Hematopoietic multipotent progenitor cell treated with erythropoietin and hydrocortisone succinate and interleukin-3 and kit ligand, for 4 days (in vitro differentiated cells): ENCODE measurements at regions not wholly inside any gene's neighbourhood (a gene's known extent, or its start where the extent isn't known, plus 50 kb on each side); places are given as distances from the start of the nearest gene placed in this dataset.
"Not testable (repeated sequence)": the region's sequence is repeated elsewhere in the genome, so short reads cannot be mapped to it uniquely, and the experiment has no call there.

Experiments
- DNase-seq: peaks from one replicate; pipeline ENCODE4 v3.0.0-alpha.2; 2015

DNA sequence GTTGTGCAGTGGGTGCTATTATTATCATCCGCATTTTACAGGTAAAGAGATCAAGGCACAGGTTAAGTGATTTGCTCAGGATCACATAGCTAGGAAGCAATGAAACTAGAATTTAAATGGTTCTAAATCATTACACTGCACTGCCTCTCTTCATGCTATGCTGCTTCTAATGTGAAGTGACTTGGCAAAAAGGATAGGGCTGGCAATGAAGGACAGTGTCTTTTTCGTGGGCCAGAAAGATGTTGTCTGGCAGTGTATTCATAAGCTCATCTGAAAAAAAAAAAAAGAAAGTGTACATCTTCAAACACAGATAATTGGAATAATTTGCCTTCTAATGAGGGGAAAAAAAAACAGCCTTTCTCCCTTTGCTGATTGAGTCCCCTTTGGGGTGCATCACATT is 132.2 kb upstream of the FUNDC1 start:
- DNase-seq, result no peak

DNA sequence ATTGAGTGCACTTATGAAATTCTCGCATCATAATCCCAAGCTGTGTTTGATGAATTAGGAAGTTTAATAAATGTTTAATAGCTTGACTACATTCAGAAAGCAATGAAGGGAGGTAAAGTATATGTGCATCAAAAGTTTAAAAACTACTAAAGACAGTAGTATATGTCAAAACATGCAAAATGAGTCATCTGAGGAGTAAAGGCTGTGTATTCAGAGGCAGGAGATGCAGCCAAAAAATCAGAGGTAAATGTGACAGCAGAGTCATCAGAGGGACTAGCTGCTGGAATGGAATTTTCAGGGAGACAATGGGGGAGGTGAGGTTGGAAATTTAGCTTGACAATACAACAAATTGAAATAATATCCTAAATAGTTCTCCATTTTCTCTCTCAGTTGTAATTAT is 127.0 kb upstream of the FUNDC1 start:
- DNase-seq, result no peak

DNA sequence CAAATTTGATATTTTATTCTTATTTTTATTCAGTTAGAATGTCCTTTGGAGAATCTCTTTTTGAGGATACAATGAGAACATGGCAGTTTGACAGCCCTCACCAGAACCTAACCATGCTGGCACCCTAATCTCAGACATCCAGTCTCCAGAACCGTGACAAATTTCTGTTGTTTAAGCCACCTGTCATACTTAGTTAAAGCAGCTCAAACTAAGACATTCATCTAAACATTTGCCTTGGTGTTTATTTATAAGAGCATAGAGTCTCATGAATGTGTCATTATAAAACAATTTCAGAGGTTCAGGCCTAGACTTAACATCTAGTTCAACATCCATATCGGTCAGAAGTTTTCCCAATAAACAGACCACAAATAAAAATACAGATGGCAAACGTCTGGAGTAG is 125.1 kb upstream of the FUNDC1 start:
- no peak for DNase-seq

DNA sequence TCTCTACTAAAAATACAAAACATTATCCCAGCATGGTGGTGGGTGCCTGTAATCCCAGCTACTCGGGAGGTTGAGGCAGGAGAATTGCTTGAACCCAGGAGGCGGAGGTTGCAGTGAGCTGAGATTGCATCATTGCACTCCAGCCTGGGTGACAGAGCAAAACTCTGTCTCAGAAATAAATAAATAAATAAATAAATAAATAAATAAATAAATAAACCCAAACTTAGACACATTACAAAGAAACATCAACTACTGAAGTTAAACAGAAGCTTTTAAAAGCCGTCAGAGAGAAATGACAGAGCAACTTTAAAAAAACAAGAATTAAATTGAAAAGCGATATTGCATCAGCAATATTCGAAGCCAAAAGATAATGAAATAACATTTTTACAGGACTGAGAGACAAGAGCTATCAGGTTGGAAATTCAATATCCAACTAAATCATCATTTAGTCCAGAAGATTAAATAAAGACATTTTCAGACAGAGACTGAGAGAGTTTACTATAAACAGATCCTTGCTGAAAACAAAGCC is 115.1 kb upstream of the FUNDC1 start:
- DNase-seq, result not testable (repeated sequence)

DNA sequence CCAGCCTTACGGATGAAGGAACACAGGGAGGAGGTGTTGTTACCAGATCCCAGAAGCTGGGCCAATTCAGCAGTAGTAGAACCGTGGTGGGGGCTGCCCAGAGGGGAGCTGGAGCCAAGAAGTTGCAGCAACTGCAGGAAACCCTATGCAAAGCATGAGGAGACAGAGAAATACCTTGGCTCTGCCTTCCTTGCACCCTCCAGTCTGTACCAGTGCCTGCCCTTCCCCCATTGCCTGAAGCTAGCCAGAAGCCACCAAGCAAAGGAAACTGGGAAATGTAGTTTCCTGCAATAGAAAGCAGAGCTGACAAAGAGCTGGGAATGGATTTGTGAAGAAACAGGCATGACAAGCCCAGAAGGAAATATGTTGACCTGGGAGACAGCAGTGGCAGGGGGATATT is 108.7 kb upstream of the FUNDC1 start:
- no peak for DNase-seq

DNA sequence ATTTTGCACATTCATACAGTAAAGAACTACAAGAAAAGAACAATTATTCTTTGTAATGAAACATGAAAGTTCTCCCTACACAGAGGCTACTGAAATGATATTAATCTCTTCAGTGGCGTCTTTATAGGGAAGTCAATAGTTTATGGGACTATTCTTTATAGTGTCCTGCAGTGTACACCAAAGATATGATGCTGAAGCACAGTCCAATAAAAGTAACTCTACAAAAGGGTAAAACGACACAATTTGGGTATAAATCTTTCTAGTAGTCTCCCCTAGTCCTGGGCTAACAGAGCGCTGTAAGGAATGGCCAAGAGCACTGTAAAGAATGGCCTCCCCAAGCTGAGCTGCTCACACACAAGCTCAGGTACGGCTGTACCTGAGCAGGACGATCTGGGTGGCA is 101.1 kb upstream of the FUNDC1 start:
- no peak for DNase-seq

DNA sequence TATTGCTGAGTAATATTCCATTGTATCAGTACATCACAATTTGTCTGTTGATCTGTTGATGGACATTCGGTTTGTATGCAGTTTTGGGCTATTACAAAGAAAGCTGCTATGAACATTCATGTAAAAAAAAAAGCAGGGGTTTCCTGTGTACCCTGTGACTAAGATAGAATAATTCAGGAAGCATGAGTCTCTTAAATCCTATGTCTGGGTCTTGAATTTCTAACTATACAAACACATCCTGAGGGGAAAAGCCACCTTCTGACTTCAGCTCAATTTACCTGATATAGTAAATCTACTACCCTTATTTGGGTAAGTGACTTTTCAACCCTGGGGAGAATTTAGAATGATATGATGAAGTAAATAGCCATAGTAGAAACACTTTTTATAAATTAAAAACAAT is 94.6 kb upstream of the FUNDC1 start:
- no peak for DNase-seq

DNA sequence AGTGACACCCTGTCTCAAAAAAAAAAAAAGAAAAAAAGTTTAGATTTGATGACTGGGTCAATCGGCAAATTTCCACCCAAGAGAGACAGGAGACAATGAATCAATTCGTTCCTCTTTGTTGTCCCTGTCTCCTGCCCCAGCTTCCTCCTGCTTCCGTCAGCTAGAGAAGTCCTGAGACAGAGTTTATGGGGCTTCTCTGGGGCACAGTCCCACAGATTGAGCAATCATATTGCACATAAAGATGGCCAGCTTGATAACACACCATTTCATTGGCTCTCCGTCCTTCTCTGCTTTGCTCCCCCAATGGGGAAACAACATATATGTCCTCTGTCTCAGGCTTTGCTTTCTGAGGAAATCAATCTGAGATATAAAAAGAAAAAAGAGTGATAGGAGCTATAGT is 78.4 kb upstream of the FUNDC1 start:
- peak; percentile 61 for DNase-seq

DNA sequence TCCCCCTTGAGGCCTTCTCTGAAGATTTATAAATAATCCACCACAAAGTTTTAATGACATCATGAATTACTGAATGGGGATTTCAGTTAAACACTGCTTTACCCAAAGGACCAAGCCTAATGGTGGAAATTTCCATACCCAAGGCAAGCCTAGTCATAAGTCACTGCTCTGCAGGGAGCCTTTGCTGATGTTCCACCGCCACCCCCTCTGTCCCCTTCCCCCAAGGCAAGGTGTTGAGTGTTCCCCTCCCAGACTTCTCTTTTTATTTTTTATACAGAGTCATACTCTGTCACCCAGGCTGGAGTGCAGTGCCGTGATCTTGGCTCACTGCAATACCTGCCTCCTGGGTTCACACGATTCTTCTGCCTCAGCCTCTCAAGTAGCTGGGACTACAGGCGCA is 76.4 kb upstream of the FUNDC1 start:
- DNase-seq, result no peak

DNA sequence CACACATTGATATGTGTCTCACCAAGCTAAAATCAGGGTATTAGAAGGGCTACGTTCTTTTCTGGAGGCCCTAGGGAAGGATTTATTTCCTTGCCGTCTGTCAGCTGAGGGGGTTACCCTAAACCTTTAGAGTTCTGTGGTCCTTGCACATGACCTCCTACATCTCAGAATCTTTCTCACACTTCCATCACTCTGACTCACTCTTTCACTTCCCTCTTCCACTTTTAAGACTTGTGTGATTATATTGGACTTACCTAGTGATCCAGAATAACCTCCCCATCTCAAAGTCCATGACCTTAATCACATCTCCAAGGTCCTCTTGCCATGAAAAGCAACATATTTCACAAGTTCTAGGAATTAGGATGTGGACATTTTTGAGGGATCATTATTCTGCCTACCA is 53.6 kb upstream of the FUNDC1 start:
- DNase-seq, result no peak
